ENCODE measurements at regions not wholly inside any gene's neighbourhood (a gene's known extent, or its start where the extent isn't known, plus 50 kb on each side); places are given as distances from the start of the nearest gene placed in this dataset.

DNA sequence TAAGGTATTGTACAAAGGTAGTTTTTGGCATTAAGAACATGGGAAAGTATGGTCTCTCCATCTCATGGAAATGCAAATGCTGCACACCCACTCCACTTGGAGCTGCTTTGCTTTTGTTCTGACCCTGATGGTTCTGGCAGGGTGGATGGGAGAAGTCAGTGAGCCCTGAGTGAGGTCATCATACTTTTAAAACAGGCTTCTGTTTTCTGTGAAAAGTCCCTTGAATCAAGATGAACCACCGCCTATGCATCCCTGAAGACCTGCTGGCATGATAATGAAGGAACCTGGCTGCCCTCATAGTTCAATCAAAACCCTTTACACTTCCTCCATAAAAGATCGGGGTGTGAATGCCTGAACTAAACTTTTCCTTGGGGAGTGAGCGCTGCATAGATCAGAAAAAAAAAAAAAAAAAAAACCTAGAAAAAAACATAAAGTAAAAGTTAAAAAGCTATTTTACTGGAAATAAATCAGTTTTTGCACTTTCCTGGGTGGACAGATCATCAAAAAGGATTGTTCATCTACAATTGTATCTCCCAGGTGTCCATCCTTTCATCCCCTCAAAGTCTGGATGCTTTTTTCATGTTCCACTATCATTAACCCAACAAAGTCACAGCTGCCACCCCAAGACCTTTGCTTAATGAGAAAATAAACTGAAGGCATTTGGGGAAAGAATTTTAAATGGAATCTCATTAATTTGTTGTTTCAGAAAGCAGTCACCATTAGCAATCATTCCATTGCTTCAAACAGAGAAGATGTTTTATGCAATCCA is 728.1 kb upstream of the DDX18 start:
- no peak for DNase-seq

DNA sequence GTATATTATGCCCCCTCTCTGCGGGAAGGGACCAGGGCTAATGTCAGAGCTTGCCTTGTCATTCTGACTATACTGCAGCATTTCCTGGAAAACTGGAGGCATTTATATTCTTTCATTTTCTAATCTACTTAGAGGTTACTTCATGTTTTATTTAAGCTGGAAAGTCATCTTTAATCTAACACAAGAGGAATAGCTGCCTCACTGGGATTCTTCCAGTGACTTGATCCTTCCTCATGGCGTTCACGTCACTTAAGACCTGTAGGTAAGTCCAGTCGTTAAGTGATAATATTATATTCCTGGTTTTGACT is 727.6 kb upstream of the DDX18 start:
- no peak for DNase-seq

DNA sequence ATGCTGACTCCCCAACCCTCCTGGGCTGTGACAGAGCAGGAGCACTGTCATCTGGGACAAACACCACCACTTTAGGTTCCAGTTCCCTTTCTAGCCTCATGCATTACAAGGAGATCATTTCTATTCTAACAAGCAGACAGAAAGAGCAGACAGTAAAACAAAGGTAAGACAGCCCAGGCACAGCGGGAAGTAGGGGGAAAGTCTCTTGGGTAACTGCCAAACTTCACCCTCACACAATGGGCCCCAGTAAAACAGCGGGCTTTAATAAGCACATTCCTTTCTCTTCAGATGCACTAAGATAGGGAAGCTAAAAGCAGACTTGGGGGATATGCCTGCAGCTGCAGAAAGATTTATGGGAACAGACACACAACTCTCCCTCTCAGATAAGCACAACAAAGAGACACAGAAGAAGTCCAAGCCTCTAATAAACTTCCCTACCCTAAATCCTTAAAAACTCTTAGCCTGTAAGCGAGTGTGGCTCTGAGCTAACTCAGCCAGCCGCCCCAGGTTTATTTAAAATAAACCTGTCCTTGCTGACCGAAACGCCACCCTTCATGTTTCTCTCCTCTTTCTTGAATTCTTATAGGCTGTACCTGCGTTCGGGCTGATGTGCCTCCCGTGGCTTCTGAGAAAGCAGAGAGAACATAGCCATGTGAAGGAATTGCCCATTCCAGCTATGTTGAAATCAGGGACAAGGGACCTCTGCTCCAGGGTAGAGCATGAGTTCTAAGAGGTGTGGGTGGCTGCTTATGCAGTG is 726.8 kb upstream of the DDX18 start:
- no peak for DNase-seq

DNA sequence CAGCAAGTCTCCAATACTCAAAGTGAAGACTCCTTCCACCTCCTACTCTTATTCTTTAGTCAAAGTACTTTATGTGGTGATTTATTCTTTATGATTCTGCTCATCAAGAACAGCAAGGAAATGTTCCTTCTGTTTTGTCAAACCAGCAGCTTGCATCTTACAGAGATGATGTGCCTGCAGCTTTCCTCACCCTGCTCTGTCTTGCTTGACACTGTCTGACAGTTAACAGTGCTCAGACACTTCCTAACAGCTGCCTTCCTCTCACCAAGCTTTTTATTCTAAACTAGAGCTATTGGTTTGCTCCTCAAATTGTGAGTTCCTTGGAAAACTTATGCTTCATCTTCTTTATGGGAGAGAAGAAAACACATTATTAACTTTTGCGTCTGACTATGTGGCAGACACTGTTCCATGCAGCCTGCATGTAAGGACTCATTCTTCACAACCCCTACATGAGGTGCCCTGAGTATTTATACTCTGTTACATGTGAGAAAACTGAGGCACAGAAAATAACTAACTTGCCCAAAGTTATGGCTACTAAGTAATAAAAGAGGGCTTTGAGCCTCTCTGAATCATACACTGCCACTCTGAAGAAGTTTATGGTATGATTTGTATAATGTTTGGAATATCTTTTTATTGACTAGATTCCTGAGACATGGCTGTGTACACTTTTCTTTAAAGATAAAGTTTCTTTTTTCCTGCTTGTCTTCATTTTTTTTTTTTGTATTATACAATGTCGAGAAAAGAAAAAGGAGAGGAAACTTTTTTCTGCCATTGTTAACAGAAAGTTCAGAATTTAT is 723.3 kb upstream of the DDX18 start:
- DNase-seq, result no peak

DNA sequence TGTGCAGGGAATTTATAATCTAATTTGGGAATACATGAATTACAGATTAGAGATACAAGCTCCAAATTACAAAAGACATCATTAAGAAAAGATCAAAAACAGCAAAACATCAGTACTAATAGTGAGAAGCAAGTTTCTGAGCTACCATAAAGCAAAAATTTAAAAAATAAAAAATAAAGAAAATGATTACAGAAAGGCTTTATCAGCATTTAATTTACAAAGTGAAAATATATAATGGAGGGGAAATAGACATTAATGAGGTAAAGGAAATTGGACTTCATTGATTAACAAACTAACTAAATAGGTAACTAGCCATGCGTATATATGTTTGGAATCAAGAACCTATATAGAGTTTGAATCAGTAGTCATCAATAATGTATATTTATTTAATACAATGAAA is 712.9 kb upstream of the DDX18 start:
- DNase-seq, result no peak

DNA sequence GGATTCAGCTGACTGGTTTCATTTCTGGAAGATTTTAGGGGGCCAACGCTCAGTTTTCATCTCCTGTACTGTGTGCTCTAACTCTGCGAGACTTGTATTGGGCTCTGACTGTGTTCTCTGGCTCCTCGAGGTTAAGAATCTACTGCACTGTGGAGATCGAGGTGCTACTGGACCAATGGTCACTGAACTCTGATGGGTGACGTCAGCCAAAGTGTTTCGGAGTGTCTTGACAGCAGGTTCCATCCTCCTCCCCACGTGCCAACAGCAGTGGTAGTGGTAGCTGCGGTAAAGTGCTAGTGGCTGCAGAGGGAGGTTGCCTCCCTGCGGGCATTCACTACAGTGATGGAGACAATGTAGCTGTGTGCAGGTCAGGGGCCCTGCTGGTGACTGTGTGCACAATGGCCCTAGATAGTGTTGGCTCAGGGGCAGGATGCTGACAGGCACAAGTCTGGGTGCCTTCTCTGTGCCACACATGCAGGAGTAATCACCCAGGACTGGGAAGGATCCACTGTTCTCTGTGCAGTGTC is 705.7 kb upstream of the DDX18 start:
- DNase-seq, result no peak

DNA sequence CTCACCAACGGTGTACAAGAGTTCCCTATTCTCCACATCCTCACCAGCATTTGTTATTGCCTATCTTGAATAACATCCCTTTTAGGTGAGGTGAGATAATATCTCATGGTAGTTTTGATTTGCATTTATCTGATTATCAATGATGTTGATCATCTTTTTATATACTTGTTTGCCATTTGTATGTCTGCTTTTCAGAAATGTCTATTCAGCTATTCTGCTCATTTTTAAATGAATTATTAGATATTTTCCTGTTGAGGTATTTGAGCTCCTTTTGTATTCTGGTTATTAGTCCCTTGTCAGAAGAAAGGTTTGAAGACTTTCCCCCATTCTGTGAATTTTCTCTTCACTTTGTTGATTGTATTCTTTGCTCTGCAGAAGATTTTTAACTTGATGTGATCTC is 695.5 kb upstream of the DDX18 start:
- DNase-seq, result no peak

DNA sequence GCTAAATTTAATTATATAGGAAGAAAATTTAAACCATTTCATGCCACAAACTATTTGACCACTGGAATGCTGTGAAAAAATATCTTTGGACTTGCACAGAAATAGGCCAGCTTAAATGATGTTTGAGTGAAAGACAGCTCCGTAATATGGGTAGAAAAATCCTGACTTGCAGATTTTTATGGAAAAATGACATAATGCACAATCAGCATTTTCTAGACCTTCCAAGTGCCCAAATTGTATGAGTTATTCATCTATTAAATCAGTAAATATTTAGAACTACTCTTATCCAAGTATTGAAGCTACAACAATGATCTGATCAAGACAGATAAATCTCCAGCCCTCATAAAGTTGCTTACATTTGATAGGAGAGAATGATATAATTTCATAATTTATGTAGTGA is 691.1 kb upstream of the DDX18 start:
- DNase-seq, result no peak

DNA sequence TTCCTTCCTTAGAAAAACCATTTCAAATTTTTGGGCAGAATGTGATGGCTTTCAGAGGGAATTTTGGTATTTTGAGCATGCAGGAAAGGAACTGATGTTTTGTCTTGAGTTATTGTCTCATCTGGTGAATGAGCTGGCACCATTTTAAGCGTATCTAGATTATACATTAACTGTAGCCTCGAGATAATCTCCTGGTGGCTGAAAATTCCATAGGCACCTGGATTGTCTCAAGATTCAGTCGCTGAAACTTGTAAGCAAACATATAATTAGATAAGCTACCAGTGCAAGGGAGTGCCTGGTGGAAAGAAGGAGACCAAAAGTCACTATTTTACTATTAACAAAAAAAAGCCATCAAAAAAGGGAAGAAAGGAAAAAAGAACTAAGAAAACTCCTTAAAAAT is 687.8 kb upstream of the DDX18 start:
- no peak for DNase-seq

DNA sequence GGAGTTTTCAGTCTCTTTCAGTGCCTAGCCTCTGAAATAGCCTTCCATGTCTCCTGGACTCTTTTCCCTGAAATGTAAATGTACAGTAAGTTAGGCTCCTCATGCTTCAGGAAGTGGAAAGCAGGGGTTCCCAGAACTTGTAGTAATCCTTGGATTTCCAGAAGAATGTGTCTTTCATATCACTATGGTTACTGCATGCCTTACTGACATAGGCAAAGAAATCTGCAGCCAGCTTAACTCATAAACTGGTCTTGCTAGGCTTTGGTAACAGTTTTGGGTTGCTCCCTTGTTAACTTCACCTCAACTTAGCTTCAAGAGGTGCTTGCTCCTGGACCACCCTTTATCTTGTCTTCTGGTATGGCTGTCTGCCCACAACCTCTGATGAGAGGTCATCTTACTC is 686.8 kb upstream of the DDX18 start:
- DNase-seq, result no peak

DNA sequence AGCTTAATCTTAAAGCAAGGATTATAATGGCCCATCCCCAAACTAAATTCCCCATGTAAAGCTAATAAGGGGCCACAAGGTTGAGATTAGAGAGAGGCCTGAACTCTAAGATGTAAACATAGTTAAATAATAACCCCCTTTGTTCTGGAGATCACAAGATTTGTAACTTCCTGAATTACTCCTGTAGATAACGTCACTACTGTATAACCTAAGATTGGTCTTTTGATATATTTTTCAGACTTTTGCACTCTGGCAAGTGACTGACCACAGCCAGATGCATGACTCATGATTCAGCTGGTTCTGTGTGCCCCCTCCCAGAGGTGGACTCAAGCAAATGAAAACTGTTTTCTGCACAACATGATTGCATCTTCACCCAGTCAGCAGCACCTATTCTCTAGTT is 686.0 kb upstream of the DDX18 start:
- DNase-seq, result no peak

DNA sequence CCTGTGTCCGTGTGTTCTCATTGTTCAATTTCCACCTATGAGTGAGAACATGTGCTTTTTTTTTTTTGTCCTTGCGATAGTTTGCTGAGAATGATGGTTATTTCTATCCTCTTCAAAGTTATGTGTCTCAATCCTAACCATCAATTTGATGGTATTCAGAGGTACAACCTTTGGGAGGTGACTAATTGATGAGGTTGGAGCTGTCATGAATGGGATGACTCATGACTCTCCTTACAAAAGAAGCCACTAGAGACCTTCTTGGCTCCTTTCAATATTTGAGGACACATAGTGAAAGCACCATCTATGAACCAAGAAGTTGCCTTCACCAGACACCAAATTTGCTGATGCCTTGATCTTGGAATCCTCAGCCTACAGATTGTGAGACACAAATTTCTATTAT is 677.1 kb upstream of the DDX18 start:
- no peak for DNase-seq

DNA sequence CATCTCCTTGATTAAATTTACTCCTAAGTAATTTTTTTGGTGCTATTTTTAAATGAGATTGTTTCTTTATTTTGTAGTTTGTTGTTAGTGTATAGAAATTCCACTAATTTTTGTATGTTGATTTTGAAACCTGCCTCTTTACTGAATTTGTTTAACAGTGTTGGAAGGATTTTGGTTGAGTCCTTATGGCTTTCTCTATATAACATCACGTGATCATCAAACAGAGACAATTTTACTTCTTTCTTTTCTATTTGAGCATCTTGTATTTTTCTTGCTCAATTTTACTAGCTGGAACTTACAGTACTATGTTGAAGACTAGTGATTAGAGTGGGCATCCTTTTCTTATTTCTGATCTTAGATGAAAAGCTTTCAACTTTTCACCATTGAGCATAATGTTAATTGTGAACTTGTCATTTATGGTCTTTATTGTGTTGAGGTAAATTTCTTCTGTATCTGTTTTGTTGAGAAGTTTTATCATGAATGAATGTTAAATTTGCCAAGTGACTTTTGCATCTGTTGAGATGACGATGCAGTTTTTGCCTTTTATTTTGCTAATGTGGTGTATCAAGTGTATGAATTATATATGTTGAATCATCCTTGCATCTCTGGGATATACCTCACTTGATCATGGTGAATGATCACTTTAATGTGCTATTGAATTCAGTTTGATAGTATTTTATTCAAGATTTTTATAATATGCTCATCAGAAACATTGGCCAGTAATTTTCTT is 645.3 kb upstream of the DDX18 start:
- no peak for DNase-seq

DNA sequence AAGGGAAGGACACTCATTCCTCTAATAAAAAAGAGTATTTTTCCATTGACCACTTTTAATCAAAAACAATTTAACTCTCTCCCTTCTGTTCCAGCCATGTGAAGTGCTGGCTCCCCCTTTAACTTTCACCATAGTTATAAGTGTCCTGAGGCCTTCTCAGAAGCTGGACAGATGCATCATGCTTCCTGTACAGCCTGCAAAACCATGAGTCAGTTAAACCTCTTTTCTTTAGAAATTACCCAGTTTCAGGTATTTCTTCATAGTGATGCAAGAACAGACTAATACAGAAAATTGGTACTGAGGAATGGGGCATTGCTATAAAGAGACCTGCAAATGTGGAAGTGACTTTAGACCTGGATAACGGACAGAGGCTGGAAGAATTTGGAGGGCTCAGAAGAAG is 643.6 kb upstream of the DDX18 start:
- DNase-seq, result no peak

DNA sequence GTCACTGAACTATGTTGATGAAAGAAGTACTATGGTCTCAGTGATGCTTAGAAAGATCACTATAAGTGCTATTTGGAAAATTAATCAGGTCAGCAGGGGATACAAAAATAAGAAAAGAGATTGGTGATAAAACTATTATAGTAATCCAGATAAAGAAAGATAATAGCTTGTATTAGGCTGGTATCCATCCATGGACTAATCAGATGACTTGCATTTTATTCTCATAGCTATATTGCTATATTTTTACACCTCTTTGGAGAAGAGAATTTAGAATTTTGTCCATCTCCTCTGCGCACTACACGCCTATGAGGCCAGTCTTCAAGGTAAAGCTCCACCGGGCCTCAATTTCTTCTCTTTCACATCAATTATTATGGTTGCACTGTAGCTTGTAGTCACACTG is 635.1 kb upstream of the DDX18 start:
- DNase-seq, result no peak

DNA sequence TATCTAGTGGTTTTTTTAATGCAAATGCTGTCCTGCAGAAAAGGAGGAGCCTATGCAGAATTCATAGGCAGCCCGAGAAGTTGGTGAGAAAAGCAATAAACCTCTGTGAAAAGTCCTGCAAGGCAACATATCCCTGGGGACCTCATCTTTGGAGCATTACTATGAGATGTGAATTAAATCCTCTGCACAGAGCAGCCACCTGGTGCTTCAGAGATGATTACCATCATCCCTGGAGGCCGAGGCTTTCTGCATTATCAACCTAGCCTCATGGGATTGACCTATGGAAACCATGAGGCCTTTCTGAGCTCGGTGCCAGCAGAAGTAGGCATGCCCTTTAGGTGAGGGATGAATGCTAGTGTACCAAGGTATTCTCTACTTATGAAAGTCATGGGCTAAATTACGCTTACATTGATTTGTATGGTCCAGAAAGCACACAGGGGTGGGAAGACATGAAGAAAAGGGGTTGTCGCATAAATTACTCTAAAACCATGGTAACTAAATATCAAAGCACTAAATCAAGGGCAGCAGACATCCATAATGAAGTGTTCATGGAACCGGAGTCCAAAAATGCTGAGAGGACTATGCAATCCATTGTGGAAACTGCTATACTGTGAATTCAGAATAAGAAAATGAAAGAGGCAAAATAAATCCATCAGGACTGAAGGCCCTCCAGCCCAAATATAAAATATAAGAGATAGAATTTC is 623.5 kb upstream of the DDX18 start:
- DNase-seq, result no peak

DNA sequence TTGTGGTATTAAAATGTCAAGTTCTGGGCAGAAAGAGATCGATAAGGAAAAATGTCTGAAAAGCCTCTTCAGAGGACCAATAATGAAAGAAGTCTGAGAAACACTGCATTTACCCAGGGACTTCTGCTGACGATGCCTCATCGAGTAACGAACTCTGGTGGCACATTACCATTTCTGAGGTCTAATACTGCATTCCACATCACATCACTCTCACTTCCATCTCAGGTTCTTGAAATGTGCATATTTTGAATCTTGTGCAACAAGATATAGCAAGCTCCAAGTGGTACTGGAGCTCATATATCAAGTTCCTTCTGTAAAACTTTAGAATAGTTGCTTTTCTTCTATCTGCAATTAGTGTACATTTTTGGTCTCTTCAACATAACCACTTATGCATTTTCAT is 619.1 kb upstream of the DDX18 start:
- DNase-seq, result no peak

DNA sequence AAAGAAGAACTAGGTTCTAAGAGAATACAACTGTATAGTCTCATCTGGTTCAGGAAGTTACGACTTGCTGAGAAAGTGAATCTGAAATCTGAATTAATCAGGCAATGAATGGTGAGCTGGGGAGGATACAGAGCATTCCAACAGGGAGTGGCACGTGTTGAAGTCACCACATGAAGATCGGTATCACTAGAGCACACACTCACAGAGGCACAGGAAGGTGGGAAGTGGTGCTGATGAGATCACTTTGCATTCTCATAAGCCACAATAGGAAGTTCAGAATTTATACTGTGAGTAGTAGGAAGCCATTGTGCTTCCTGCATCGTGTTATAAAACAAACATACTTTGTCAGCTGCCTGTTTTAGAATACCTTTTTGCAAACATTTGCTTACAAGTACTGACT is 615.0 kb upstream of the DDX18 start:
- no peak for DNase-seq

DNA sequence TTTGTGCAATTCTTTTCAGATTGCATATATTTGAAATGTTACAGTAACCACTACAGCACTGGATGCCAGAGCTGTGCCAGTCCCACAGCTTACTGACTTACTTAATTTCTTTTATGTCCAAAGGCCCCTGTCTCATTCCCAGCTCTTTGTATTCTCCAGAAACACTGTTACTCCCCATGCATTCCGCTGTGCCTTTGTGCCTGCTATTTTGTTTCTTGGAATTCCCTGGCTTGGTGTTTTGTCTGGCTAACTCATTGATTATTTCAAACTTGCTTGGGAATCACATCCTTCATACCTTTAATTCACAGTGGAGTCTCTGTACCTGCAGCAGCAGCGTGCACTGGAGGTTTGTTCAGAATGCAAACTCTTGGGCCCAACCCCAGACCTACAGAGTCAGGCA is 601.9 kb upstream of the DDX18 start:
- DNase-seq, result no peak

DNA sequence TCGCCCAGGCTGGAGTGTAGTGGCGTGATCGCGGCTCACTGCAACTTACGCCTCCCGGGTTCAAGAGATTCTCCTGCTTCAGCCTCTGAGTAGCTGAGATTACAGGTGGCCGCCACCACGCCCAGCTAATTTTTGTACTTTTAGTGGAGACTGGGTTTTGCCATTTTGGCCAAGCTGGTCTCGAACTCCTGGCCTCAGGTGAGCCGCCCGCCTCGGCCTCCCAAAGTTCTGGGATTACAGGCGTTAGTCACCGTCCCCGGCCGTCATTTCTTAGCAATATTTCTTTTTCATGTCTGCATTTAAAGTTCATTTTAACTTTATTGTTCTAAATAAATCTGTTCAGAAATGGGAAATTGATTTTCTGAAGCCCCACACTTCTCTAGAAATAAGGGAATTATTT is 597.3 kb upstream of the DDX18 start:
- DNase-seq, result no peak

DNA sequence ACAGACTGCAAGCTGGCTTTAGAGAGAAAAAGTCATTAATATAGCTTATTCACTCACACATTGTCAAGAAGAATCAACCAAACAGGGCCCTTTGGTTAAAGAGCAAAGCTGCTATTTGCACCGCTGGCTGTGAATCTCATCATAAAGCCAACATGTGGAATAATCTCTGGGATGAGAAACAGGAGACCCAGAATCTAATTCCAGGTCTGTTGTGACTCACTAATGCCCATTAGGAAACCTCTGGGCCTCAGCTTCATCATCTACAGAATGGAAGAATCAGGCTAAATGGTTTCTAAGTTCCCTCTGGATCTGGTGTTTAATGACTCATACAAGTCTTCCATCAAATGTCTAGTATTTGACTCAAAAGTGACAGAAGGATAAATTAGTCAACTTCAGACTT is 591.7 kb upstream of the DDX18 start:
- DNase-seq, result no peak

DNA sequence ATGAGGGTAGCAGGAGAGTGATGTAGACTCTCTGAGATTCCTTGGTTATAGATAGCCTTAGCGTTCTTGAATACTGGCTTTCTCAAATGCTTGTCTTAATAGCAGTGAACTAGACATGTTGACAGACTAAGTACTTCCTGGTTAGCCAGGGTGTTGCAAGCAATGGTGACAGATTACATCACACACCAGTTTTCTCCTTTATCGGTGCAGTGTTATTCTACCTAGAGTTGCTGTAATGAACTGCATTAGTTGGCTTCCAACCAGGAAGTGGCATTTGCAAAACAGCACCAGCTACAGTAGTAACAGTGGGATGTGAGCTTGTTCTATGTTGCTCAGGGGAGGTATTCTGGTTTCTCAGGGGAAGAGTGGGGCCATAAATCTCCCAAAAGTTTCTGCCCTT is 582.2 kb upstream of the DDX18 start:
- no peak for DNase-seq

DNA sequence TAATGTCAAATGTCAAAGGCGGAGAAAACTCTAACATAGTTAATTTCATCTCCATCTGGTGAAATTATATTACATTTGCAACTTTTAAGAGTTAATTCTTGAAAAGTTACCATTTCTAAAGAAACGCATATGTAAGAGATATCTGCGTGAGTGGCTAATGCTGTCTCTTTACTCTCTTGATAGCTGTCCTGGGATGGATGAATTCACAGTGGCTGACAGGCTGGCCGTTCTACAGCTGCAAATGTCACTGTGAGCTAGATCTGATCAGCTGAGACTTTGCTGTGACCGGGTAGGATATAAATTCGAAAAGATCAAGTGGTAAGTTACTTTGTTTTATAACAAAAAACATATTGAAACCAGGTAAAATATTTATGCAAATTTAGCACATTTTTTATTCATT is 557.1 kb upstream of the DDX18 start:
- DNase-seq, result no peak

All from KG1 (cell line).